ENCODE measurements at regions not wholly inside any gene's neighbourhood (a gene's known extent, or its start where the extent isn't known, plus 50 kb on each side); places are given as distances from the start of the nearest gene placed in this dataset.

GRCh38 chr17:56074361-56074890 is 78.8 kb upstream of the ANKFN1 start:
- TF ChIP-seq CTCF (conservative IDR thresholded peaks at IDR 0.05; ENCODE audit: low read depth, low read length): no peak
- TF ChIP-seq EZH2phosphoT487 (IDR thresholded peaks at IDR 0.05; ENCODE audit: borderline replicate concordance, low read length): no peak
- TF ChIP-seq EZH2 (IDR thresholded peaks at IDR 0.05; ENCODE audit: low read length, unreplicated experiment): no peak
